Kidney tubule cell (primary cell): ENCODE measurements at regions not wholly inside any gene's neighbourhood (a gene's known extent, or its start where the extent isn't known, plus 50 kb on each side); places are given as distances from the start of the nearest gene placed in this dataset.

Experiments
- DNase-seq: peaks from one replicate; pipeline ENCODE4 v3.0.0-alpha.2; 2018; ENCODE audit warnings: low spot score

GRCh38 chr18:10225300-10225699, 229.1 kb upstream of the APCDD1 start:
- DNase-seq: no peak

- no peak for DNase-seq
Measured at GRCh38 chr18:10226971-10227370, 227.5 kb upstream of the APCDD1 start.

- no peak for DNase-seq
Measured at GRCh38 chr18:10228326-10228725, 226.1 kb upstream of the APCDD1 start.

GRCh38 chr18:10229458-10229857, 225.0 kb upstream of the APCDD1 start:
- DNase-seq: no peak

- DNase-seq: peak; percentile 92
Measured at GRCh38 chr18:10230072-10230471, 224.4 kb upstream of the APCDD1 start.

GRCh38 chr18:10231220-10231619, 223.2 kb upstream of the APCDD1 start:
- no peak for DNase-seq

- no peak for DNase-seq
Measured at GRCh38 chr18:10232062-10232461, 222.4 kb upstream of the APCDD1 start.

GRCh38 chr18:10233082-10233875, 221.2 kb upstream of the APCDD1 start:
- no peak for DNase-seq

GRCh38 chr18:10234281-10234680, 220.2 kb upstream of the APCDD1 start:
- DNase-seq: no peak

- peak; percentile 42 for DNase-seq
Measured at GRCh38 chr18:10234912-10235660, 219.3 kb upstream of the APCDD1 start.

- DNase-seq: no peak
Measured at GRCh38 chr18:10235661-10235952, 218.8 kb upstream of the APCDD1 start.

GRCh38 chr18:10239103-10239502, 215.3 kb upstream of the APCDD1 start:
- no peak for DNase-seq

- no peak for DNase-seq
Measured at GRCh38 chr18:10239991-10240634, 214.3 kb upstream of the APCDD1 start.

- DNase-seq: no peak
Measured at GRCh38 chr18:10240973-10241372, 213.5 kb upstream of the APCDD1 start.

GRCh38 chr18:10241579-10241978, 212.9 kb upstream of the APCDD1 start:
- no peak for DNase-seq

GRCh38 chr18:10242936-10243680, 211.3 kb upstream of the APCDD1 start:
- no peak for DNase-seq

GRCh38 chr18:10244341-10244740, 210.1 kb upstream of the APCDD1 start:
- no peak for DNase-seq

- no peak for DNase-seq
Measured at GRCh38 chr18:10245031-10245845, 209.2 kb upstream of the APCDD1 start.

GRCh38 chr18:10245846-10246175, 208.6 kb upstream of the APCDD1 start:
- DNase-seq: no peak

GRCh38 chr18:10247021-10247741, 207.3 kb upstream of the APCDD1 start:
- no peak for DNase-seq

GRCh38 chr18:10247742-10248082, 206.7 kb upstream of the APCDD1 start:
- no peak for DNase-seq
